Right lobe of liver (tissue), 4 donors: ENCODE measurements at regions not wholly inside any gene's neighbourhood (a gene's known extent, or its start where the extent isn't known, plus 50 kb on each side); places are given as distances from the start of the nearest gene placed in this dataset.
"Not testable (repeated sequence)": the region's sequence is repeated elsewhere in the genome, so short reads cannot be mapped to it uniquely, and the experiment has no call there.

Source experiments
- POLR2A ChIP-seq: fragments of 450-650 bp; IDR thresholded peaks from one replicate; pipeline ENCODE4 v1.6.1; 2017; ENCODE audit warnings: antibody characterized with exemption, mild to moderate bottlenecking
- TF ChIP-seq, protein P1 (sequence below), 4 donors: fragments of 200-600 bp in 3 of 4; fragments of 450-650 bp in 1 of 4; IDR thresholded peaks; one replicate each; pipeline versions ENCODE4 v1.5.1 to v1.8.0; 2016 to 2022; ENCODE audit warnings: antibody characterized with exemption in 4 of 4, mild to moderate bottlenecking in 2 of 4
- donor health status: DM: no; HTN: no; CAD: no.
- donor health status: DM: no; HTN: no; CAD: no.
- donor health status: DM: no; HTN: yes; CAD: no.

GRCh38 chr17:15864061-15864460 is 80.9 kb upstream of the ADORA2B start:
- TF ChIP-seq, protein P1, sequence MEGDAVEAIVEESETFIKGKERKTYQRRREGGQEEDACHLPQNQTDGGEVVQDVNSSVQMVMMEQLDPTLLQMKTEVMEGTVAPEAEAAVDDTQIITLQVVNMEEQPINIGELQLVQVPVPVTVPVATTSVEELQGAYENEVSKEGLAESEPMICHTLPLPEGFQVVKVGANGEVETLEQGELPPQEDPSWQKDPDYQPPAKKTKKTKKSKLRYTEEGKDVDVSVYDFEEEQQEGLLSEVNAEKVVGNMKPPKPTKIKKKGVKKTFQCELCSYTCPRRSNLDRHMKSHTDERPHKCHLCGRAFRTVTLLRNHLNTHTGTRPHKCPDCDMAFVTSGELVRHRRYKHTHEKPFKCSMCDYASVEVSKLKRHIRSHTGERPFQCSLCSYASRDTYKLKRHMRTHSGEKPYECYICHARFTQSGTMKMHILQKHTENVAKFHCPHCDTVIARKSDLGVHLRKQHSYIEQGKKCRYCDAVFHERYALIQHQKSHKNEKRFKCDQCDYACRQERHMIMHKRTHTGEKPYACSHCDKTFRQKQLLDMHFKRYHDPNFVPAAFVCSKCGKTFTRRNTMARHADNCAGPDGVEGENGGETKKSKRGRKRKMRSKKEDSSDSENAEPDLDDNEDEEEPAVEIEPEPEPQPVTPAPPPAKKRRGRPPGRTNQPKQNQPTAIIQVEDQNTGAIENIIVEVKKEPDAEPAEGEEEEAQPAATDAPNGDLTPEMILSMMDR (IDR thresholded peaks at IDR 0.05) = not testable (repeated sequence)
- TF ChIP-seq POLR2A = not testable (repeated sequence)
